NB4 (cell line): ENCODE measurements at regions not wholly inside any gene's neighbourhood (a gene's known extent, or its start where the extent isn't known, plus 50 kb on each side); places are given as distances from the start of the nearest gene placed in this dataset.
A peak's percentile ranks its signal among the peaks of the same experiment; 100 is the strongest.

Experiments used
- DNase-seq: peaks from one replicate; pipeline ENCODE4 v3.0.0; 2010; ENCODE audit warnings: low read depth
- H3K4me3 ChIP-seq: one replicate; pipeline ENCODE4 v1.5.1; 2011; ENCODE audit warnings: mild to moderate bottlenecking, low read depth, low read length, moderate library complexity
- MYC ChIP-seq: IDR thresholded peaks from 2 replicates; pipeline ENCODE4 v1.6.1; 2011; ENCODE audit warnings: low read depth, low read length
- POLR2A ChIP-seq: IDR thresholded peaks from 2 replicates; pipeline ENCODE4 v1.6.1; 2011; ENCODE audit warnings: mild to moderate bottlenecking; ENCODE audit not compliant: insufficient read length; ENCODE audit errors: extremely low read depth
- TF ChIP-seq, protein P1 (sequence below): IDR thresholded peaks from one replicate; pipeline ENCODE4 v1.5.1; 2012; ENCODE audit warnings: low read depth, low read length
- TF ChIP-seq, protein P2 (sequence below): IDR thresholded peaks from 2 replicates; pipeline ENCODE4 v1.6.1; 2011; ENCODE audit warnings: low read depth, low read length

DNA sequence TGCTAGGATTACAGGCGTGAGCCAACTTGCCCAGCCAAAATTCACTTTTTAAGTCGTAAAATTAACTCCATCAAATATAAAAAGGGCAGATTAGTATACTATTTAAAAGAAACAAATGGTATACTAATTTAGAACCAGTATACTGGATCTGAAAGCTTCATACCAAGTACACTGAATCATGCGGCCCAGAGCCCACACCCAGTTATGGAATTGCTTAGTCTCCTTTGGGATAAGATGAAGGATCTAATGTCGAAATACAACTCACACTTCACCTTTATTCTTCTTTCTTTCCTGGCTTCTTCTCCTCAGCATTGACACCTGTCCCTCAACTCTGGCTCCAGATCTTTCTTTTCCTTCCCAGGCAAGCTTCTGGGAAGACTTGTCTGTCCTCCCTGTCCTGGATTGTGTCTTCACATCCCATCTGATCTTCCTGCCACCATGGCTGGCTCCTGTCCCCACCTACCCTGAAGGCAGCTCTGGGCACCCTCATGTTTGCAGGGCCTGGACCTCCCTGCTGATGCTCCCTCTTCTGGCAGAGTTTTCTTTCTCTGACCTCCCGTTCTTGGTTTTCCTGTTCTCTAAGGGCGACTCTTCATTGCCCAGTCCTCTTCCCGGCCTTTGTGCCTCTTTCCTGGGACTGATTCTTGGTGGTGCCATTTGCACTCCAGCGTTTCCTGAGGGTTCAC, 57.8 kb upstream of the CTBP2 start:
- H3K4me3 ChIP-seq = no peak overlapping the region
- DNase-seq = peak; percentile 13
- TF ChIP-seq MYC (no peak), POLR2A (no peak)
- TF ChIP-seq, protein P1, sequence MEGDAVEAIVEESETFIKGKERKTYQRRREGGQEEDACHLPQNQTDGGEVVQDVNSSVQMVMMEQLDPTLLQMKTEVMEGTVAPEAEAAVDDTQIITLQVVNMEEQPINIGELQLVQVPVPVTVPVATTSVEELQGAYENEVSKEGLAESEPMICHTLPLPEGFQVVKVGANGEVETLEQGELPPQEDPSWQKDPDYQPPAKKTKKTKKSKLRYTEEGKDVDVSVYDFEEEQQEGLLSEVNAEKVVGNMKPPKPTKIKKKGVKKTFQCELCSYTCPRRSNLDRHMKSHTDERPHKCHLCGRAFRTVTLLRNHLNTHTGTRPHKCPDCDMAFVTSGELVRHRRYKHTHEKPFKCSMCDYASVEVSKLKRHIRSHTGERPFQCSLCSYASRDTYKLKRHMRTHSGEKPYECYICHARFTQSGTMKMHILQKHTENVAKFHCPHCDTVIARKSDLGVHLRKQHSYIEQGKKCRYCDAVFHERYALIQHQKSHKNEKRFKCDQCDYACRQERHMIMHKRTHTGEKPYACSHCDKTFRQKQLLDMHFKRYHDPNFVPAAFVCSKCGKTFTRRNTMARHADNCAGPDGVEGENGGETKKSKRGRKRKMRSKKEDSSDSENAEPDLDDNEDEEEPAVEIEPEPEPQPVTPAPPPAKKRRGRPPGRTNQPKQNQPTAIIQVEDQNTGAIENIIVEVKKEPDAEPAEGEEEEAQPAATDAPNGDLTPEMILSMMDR = no peak
- TF ChIP-seq, protein P2, sequence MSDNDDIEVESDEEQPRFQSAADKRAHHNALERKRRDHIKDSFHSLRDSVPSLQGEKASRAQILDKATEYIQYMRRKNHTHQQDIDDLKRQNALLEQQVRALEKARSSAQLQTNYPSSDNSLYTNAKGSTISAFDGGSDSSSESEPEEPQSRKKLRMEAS = no peak

DNA sequence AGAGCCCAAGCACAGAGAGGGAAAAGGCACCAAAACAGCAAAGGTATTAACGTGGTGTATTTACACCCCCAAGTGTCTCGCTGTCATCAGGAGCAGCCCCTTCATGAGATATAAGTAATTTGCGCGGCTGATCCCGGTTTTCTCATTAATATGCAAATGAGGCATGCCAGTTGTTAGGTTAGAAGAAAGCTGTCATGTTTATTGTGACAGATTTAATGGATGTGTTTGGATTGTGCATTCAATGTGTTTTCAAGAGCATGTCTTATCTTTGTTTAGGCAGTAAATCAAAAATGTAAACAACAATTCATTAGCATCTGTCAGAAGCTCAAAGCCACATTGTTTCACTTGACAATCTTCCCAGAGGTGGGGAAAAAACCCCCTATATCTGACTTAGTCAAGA, 56.5 kb upstream of the CTBP2 start:
- H3K4me3 ChIP-seq = no peak overlapping the region
- TF ChIP-seq POLR2A = no peak
- TF ChIP-seq, protein P1 = no peak
- no peak for DNase-seq

DNA sequence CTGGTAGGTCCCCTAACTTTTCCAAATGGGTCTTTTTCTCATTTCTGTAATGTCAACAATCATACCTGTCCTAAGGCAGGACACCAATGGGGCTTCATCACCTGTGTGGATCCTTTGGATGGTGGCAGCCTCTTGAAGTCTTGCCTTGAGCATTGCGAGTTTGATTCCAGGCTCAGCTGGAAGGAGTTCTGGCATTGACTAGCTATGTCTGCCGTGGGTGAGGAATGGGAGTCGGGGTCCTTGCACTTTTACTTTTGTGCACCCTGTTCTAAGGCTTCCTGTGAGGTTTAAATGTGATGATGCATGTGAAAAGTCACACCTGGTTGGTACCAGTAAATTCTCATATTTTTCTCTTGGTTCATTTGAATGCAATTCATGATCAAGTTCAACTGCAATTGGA, 55.9 kb upstream of the CTBP2 start:
- TF ChIP-seq, protein P1 = no peak
- TF ChIP-seq MYC (no peak), POLR2A (no peak)
- TF ChIP-seq, protein P2 = no peak
- DNase-seq = no peak
- no peak overlapping the region for H3K4me3 ChIP-seq

DNA sequence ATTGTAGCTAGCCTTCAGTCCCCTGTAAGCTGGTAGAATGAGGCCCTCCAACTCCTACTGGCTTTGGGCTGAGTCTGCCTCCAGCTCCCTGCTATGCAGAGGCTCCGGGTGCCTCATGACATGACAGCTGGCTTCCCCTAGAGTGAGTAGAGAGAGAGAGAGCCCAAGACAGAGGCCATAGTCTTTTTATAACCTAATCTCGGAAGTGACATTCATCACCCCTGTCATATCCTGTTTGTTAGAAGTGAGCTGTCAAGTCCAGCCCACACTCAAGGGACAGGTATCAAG, 53.9 kb upstream of the CTBP2 start:
- TF ChIP-seq, protein P2 = no peak
- no peak for DNase-seq
- no peak overlapping the region for H3K4me3 ChIP-seq

DNA sequence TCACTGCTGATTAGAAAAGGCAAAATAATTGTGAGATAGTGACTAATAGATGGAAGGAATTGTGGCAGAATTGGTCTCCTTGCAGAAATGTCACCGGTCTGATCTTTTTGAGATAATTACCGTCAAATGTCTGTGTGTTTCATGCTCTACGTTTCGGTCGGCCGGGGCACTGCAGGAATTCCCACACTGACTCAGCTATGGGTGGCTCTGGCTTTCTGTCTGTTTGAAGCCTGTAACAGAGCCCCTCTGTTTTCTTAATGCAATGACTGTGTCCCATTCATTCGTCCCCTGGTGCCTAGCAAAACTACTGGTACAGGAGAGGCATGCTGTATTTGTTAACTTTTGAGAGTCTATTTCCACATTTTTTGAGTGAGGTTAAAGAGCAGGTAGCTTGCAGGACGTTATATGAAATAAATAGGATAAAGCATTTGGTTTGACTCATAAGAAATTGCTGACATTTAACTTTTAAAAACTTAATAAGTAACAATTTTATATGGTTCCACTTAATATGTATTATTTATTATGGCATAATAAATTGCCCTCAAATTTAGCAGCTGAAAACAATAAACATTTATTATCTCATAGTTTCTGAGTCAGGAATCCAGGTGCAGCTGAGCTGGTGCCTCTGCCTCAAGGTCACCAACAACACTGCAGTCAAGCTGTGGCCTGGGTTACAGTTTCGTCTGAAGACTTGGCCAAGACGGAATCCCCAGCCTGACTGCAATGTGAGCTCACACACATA, 53.3 kb upstream of the CTBP2 start:
- no peak for TF ChIP-seq MYC
- TF ChIP-seq, protein P1 = no peak
- TF ChIP-seq POLR2A = no peak
- TF ChIP-seq, protein P2 = no peak
- DNase-seq = no peak
- no peak overlapping the region for H3K4me3 ChIP-seq

DNA sequence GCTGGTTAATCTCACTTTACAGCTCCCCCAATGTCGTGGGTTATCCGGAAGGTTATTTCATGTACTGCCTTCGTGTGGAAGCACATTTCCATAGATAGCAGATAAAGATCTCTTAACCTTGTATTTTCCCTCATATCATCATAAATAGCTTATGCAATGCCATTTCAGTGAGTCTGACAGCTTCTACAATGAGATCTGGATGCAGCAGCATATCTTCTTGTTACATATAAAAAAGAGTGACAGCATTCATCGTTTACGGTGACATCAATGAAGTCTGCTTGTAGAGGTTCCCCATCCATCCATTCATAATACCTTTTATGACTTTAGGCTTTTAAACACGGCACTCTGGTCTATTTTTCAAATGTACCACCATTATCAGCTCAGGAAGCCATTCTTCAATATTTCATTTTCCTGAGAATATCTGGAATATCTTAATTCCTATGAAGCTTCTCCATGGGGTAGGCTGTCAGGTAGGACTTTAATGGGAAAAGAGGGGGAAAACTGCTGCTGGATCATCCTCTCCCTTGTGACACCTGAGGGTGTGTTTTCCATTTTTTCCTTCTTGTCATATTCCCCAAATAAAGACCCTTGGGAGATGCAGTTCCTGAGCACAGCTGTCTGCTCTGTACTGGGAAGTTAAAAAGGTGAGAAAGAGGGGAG, 51.9 kb upstream of the CTBP2 start:
- TF ChIP-seq, protein P2 = no peak
- TF ChIP-seq MYC = no peak
- TF ChIP-seq, protein P1 = no peak
- TF ChIP-seq POLR2A = no peak
- no peak overlapping the region for H3K4me3 ChIP-seq
- DNase-seq = no peak
